ENCODE measurements at regions not wholly inside any gene's neighbourhood (a gene's known extent, or its start where the extent isn't known, plus 50 kb on each side); places are given as distances from the start of the nearest gene placed in this dataset.

DNA sequence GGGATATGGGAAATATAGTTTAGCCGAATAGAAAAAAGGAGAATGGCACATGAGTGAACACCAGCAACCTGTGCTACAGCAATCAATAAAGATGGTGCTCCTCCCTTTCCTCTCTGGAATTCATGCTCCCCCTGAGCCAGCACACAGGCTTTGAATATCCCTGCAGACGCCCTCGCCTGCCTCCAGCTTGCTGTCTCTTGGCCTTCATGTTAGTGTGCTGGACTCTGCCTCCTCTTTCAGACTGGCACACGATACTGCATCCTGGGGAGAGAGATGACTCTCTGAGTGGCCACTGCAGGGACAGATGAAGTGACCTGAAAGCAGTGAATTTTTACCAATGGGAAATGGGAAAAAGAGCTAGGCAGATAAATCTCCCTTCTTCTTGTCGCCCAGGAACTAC lies 498.6 kb upstream of the SALL1 start:
- DNase-seq = no peak

DNA sequence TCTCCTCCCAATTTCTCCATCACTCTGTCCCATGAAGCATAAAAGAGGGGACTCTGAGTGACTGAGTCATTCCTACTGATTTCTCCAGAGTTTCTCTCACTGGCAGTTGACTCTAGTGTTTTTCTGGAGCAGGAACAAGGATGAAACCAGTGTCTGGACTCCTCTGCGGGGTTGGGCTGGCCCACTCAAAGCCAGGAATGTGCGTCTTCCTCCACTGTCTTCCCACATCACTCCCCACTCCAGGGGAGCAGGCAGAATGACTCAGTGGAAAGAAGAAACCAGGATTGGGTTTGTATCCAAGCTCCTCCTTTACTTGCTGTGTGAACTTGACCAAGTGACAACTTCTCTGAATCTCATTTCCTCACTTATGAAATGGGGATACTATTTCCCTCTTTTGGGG lies 497.5 kb upstream of the SALL1 start:
- DNase-seq = no peak

DNA sequence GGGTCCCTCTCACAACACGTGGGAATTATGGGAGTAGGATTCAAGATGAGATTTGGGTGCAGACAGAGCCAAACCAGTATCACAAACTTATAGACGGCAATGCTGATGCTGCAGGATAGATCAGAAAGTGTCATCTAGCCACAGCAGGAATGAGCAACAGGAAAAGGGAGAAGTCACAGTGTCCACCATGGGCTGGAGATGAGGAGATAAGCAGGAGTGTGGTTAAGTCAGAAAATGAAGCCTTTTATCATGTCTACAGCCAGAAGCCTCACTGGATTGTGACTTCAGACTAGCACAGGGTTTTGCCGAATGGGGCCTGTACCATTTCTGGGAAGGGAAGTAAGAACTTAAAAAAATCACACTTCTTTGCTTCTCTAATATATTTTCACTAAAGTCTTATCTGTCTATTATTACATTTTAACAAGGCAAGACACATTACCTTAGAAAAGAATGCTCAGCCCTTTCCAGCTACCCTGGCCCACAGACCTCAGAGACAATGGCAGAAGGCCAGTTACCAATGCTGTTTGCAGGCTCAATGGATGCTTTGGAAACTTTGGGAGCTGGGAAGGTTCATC lies 490.2 kb upstream of the SALL1 start:
- no peak for DNase-seq

DNA sequence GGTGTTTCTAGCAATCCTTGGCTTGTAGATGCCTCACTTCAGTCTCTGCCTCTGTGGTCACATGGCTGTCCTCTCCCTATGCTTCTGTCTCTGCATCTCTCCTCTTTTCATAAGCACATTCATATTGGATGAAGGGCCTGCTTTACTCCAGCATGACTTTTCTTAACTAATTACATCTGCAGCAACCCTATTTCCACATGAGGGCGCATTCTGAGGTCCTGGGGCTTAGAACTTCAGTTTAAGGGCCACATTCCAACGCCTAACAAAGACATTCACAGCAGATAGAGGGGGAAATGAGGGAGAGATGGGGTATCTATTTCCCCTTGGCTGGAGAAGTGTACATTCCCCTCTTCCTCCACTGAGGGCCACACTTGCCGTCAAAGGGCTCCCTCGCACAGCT lies 489.1 kb upstream of the SALL1 start:
- DNase-seq = no peak

DNA sequence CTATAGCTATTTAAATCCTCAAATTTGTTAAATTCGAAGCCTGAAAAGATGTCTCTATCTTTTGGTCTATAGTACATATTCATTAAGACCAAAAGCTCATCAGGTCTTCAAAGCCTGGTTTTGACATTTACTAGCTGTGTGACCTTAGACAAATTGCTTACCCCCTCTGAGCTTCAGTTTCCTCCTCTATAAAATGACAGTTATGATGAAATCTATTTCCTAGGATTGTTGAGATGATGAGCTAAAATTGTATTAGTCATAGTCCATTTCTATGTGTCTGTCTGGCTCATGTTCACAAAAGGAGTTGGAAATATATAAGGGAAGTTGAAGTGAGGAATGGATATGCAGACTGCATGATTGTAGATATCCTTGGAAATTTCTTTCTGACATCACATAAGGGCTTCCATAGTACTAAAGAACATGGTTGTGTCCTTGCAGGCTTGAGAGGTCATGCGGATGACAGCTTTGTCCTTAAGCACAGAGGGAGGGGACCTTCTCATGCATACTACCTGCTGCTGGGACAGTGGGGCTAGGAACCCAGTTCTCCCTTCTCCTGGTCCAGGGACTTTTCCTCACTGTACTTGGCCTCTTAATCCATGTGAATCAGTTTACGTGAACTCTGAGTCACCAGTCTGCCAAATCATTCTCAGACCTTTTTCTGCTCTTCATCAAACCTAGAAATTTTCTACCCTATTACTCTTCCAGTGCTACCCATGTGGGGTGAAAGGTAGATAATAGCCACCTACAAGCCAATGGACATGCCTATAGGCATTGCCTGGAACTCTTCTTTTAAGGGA lies 487.5 kb upstream of the SALL1 start:
- DNase-seq = no peak

DNA sequence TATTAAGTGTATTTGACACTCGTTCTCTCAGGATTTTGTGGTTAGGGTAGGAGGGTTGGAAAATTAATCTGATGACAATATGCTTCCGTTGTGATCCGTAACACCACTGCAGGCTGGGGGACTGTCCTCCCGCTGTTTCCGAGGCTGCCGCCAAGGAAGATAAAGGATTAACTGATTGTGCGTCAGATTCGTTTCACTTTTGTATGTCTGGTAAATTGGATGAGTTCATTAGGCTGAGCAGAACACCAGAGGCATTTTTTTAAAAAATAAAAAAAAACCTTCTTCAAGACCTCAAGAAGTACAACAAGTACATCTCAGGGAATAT lies 486.7 kb upstream of the SALL1 start:
- DNase-seq = no peak

DNA sequence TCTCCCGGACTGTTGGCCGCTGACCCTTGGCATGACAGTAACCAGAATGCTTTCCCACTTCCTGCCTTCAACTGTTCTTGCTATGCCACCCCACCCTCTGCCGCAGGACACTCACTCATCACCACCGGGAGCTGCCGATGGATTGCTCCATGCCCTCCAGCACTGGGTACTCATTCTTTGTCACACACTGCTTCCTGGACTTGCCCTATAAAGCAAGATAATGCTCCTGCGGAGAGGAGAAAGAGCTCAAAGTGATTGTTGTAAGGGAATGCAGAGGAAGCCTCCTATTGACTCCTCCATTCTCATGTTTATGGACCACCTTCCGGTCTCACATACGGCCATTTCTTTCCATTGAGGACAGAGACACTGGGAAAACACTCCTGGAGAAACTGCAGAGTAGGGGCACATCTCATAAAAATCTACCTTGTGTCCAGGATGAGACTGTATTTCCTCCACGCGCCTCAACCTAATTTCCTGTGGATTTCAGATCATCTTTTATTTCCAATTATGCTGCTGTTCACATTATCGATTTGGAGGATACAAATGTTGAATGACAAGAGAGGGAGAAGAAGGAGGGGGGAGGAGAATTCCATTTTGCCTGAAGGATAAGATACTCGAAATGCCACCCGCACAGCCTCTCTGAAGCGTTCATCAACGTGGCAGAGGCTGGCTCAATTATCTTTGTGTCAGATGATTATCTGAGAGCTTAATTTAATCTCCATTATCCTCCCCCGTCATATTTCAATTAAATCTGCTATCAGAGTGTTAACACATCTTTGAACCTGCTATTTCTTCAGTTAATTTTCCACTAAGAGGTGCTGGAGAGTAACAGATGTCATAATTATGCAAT lies 486.1 kb upstream of the SALL1 start:
- DNase-seq = no peak

DNA sequence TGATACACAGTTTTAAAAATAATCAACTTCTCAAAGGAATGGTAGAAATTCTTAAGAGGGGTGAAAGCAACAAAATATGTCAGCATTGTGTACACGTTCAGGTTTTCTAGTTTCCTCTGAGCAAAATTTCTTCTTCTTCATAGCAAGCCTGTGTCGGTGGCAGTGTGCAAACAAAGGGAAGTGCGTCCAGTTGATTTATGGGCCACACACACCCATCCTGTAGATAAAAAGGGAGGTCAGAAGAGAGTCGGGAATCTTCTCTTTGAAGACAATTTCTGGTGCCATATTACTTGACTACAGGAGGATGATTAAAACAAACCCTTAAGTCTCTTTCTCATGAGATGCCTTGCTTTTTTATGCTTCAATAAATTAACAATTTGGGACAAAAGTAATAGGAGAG lies 484.1 kb upstream of the SALL1 start:
- DNase-seq = no peak

DNA sequence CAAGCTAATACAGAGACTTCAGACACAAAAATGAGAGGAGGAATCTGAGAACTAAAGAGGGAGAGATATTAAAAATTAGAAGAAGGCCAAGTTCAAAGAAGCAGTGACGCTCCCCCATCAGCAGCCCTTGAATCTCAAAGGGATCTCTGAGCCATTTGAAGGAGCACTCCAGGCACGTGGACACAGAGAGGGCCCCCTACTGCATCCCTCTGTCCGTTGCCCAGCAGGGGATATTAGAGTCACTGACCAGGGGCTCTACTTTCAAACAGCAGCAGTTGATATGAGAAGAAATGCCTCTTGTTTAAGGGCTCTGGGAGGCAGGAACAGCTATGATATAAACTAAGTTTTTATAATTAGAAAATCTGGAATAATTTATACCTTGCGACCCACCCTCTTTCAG lies 479.0 kb upstream of the SALL1 start:
- DNase-seq = no peak

DNA sequence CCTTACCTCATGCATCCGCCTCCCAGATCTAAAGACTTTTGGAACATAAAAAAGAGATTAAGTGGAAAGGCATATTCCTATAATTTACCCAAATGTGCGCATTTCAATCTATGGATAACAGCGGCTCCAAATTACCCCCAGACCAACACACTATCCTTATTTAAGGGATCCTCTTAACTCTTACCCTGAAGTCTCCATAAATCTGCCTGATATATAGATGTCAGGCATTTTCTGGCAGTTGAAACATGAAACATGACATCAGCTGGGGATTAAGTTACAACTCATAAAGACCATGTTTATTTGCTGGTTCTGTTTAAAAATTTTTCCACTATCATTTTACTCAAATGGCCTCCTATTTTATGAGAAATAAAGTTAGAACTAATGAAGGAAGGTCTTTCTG lies 478.5 kb upstream of the SALL1 start:
- no peak for DNase-seq

DNA sequence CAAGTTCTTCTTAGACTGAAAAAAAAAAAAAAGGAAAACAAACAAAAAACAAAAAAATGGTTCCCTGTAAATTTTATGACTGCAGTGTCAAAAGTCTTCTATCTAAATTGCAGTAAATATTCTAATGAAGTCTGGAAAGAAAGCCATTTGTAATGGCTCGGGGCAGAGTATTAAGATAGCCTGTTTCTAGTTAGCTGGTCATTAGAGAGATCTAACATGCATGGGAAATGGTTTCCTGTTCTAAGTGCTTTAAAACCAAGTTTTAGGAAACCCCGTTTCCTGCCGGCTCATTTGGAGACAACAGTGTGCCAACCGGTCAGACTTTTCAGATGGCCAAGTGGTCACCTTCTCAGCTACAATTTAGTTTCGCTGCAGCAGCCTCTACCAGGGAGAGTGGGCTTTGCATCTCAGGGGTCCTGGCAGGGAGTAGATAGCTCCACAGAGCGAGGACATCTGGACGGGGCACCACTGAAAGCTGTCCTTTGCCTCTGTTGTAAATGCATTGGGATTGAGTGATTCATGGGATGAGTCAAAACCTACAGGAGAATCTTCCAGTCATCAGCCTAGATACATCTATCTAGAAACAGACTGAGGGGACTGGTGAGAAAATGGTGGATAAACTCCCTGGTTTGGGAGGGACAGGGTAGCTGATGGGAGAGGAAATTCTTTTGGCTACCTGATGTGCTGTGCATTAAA lies 473.2 kb upstream of the SALL1 start:
- DNase-seq = no peak

DNA sequence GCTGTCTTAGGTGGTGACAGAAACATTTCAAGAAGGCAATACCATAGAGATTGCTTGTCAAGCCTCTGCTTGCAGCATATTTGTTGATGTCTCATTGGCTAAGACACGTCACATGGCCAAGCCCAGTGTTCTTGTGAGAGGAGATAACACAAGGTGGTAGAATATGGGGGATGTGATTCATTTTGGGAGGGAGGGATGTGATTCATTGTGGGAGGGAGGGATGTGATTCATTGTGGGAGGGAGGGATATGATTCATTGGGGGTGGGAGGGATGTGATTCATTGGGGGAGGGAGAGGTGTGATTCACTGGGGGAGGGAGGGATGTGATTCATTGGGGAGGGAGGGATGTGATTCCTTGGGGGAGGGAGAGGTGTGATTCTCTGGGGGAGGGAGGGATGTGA lies 470.5 kb upstream of the SALL1 start:
- DNase-seq = no peak

DNA sequence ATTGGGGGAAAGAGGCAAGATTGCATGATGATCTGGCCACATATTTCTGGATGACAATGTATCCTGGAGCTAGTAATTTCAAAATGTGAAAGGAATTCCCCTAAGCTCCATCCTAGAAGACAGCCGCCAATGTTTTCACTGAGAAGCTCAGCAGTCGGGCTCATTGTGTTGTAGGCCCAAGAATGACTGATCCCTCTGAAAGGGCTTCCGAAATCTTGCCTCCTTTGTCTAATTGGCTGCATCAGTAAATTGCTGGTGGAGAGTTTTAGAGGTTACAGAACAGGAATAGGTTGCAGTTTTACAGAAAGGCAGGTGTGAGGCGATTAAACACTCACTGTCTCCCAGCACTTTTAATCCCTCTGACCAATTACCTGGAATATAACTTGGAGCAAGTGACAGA lies 464.1 kb upstream of the SALL1 start:
- DNase-seq = no peak

DNA sequence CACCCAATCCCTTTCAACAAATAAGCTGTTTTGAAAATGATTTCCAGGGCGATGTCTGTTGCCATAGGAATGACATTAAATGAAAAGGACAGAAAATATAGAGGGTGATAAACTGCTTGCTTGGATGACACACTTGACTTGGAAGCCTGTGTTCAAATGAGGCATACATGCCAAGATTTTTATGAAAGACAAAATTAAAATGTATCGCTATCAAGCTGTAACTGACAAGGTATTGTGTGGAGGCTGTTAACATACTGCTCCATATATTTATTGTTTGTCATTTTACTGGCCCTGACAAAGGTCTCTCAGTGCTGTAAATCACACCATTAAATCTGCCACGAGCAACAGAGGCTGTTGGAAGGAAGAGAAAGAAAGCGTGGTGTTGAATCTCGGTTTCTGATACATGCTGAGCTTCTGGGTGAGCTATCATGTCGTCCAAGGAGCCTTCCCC lies 456.2 kb upstream of the SALL1 start:
- no peak for DNase-seq

DNA sequence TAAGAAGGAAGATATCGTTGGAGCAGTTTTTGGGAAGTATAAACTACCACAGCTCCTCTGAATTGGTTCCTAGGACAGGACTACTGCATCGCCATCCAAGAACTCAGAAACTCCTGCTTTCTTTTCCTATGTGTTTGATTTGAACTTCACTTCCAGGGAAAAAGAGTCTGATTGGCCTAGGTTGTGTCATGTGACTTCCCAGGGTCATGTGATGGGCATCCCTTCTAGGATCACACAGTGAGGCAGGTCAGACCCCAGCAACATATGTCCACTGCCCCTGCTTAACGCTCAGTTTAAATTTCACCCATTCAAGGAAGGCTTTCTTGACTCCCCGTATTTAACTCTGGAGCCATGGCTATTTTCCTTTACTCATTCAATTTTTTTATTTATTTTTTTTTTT lies 445.2 kb upstream of the SALL1 start:
- no peak for DNase-seq

DNA sequence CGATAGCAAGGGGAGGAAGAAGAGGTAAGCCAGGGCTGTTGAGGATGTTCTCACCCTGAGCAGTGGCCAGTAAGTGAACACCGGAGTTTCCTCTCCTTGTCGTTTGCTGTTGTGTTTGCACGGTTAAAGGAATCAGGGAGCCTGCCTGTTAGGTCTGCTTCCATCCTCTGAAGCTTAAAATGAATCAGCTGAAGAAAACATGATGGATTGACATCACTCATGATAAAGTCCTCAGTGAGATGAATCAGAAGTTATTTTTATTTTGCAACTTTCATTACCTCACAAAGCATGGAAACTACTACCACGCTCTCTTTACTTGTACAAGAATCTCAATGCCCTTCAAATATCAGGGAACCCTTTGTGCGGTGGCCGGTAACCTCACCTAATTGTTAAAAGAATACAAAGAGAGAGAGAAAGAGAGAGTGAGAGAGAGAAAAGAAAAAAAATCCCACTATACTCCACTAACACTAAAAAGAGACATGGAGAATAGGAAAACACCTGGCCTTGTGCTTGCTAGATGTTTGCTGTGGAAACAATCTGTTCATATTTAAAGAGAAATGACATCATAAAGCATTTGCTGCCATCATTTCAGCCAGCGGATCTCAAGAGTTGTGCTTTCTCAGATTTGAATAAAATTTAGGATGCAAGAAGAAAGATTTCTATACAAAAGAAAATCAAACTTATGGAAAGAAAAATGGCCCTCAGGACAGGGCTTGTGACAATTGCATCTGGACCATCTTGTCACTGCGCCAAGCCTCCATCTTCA lies 441.6 kb upstream of the SALL1 start:
- peak; percentile 29 for DNase-seq

DNA sequence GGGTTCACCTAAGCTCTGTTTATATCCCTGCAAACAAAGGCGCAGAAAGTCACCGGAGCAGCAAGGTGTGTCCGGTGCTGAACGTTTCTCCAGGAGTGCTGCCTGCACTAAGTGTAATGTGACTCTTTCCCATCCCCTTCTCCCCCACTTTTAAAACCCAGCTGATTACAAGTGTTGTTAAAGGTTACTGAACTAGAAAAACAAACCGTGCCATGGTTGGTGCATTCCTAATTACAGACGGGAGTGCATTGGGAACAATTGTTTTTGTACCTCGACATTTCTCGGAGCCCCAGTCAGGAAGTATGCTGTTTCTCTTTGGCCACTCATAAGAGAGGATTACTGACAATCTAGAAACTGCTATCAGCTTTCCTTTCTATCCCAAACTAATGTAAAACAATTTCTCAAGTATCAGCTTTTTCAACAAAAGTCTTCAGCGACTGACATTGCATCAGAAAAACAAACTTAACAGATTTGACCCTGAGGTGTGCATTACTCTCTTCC lies 441.0 kb upstream of the SALL1 start:
- DNase-seq = no peak

DNA sequence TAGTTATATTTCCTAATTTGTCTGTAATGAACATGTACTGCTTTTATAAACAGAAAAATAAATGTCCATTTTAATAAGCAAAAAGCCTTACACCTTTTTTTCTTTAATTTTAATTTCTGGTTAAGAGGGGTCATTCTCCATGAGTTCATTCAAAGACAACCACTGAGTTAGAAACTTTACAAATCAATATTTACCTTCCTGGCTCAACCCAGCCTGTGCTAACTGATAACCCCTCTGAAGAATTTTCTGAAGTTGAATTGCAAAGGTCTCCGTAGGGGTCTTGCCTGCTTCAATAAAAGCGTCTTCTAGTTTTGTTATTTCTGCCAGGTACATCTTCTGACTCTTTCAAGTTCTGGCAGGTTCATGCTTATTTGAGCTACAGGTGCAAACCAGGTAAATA lies 440.4 kb upstream of the SALL1 start:
- DNase-seq = no peak

DNA sequence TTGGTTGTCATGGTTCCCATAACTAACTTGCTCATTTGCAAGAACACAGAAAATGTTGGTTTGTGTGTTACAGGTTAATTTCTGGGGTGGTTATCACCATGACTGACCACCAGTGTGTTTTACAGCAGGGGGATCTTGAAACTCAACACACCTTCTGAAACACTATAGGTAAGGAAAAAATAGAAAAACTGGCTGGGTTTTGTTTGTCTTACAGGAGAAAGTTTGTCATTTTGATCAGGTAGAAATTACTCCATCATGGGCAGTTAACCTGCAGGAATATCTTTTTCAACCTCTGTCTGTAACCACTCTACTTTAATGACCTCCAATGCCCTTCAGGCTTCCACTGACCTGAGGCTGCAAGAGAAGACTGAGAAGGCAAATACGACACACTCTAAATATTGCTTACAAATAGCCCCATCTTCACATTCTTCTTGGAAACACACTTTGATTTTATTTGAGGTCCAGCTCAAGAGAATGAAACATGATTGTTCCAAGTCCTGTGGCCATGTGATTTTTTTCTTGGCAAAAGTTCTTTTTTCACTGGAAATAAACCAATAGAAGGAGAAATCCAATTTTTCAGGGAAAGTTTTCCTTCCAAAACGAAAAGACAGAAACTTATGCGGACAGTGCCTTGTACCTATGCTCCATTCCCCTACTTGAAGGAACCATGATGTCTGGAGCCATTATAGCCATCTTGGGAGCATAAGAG lies 428.7 kb upstream of the SALL1 start:
- DNase-seq = peak; percentile 48

DNA sequence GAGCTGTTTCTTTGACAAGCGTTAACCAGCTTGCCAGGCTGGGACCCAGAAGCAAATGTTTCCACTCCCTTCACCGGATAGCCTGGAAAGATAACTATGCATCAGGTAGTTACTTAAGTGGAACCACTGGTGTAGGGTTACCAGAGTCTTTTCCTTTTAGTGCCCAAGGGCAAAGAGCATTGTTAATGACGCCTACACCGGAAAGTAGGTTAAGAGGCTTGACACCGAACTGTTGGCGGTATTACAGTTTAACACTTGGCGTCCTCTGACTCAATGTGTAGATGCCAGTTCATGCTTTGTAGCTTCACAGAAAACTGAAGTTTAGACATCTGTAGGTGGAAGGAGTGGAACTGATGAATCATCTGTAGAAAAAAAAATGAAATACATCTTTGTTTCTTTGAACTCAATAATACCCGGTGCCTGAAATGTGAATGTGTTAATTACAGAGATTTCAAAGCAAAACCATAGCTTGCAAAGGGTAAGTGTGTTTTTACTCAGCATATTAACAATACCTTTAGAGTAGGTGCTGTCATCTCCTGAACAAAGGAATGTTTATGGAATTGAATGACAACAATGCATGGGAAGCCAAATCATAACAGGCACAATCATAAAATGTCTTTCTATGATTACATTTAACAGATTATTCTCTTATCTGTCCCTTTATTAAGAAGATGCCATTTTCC lies 426.7 kb upstream of the SALL1 start:
- DNase-seq = no peak

Data from hindlimb muscle (tissue), 1 donor.